Kidney (tissue), 13 donors: ENCODE measurements at regions not wholly inside any gene's neighbourhood (a gene's known extent, or its start where the extent isn't known, plus 50 kb on each side); places are given as distances from the start of the nearest gene placed in this dataset.
A peak's percentile ranks its signal among the peaks of the same experiment; 100 is the strongest.

Source experiments
- DNase-seq, 5 donors: peaks; one replicate each; pipeline ENCODE4 v3.0.0-alpha.2; 2013 to 2020
- FAIRE-seq: peaks from 2 replicates; lab custom pipeline; 2012; peaks lifted over from hg19 to GRCh38; lab: Jason Lieb, UNC
- H3K27ac ChIP-seq, 2 donors: one replicate each; pipeline ENCODE4 v1.7.0; 2013; ENCODE audit warnings: low read depth in 2 of 2, low read length in 2 of 2, inconsistent platforms in 1 of 2
- H3K27me3 ChIP-seq: one replicate; pipeline ENCODE4 v1.7.1; 2013; ENCODE audit warnings: low read length, inconsistent platforms; ENCODE audit not compliant: control insufficient read depth, insufficient read depth
- H3K36me3 ChIP-seq, 3 donors: one replicate each; pipeline versions ENCODE4 v1.7.0 to v1.7.1; 2013; ENCODE audit warnings: low read length in 3 of 3, control low read depth in 1 of 3, inconsistent platforms in 1 of 3; ENCODE audit not compliant: insufficient read depth in 3 of 3, control insufficient read depth in 2 of 3
- H3K4me1 ChIP-seq, 3 donors: one replicate each; pipeline versions ENCODE4 v1.7.0 to v1.7.1; 2013; ENCODE audit warnings: low read length in 3 of 3, inconsistent platforms in 1 of 3, low read depth in 1 of 3; ENCODE audit not compliant: control insufficient read depth in 2 of 3, insufficient read depth in 2 of 3
- H3K4me3 ChIP-seq, 3 donors: one replicate each; pipeline versions ENCODE4 v1.7.0 to v1.8.1; 2013; ENCODE audit warnings: low read length in 3 of 3, control low read depth in 1 of 3, inconsistent platforms in 1 of 3
- H3K9ac ChIP-seq, 3 donors: one replicate each; pipeline versions ENCODE4 v1.7.0 to v1.7.1; 2013; ENCODE audit warnings: low read length in 3 of 3, control low read depth in 1 of 3, inconsistent platforms in 1 of 3
- H3K9me3 ChIP-seq, 3 donors: one replicate each; pipeline versions ENCODE4 v1.7.0 to v1.7.1; 2013; ENCODE audit warnings: low read length in 3 of 3, control low read depth in 1 of 3, inconsistent platforms in 1 of 3; ENCODE audit not compliant: control insufficient read depth in 2 of 3, insufficient read depth in 1 of 3
- intact Hi-C: fragments of 100-400 bp; cut with DNase I; formaldehyde crosslinking; loops from one replicate; pipeline ENCODE4 v1.11.1; 2022
- TF ChIP-seq, protein P1 (sequence below): IDR thresholded peaks from 3 replicates; pipeline ENCODE4 v1.5.1; 2012; ENCODE audit warnings: mild to moderate bottlenecking, moderate library complexity, borderline replicate concordance; ENCODE audit not compliant: insufficient read depth; ENCODE audit errors: extremely low read depth
- donor health status: control.
- donor health status: control.
- donor health status: control.
- donor health status: control.
- donor health status: control.
- donor health status: DM: yes; HTN: yes; CAD: no.
- donor health status: Normal renal cell carcinoma (clear cell type).

DNA sequence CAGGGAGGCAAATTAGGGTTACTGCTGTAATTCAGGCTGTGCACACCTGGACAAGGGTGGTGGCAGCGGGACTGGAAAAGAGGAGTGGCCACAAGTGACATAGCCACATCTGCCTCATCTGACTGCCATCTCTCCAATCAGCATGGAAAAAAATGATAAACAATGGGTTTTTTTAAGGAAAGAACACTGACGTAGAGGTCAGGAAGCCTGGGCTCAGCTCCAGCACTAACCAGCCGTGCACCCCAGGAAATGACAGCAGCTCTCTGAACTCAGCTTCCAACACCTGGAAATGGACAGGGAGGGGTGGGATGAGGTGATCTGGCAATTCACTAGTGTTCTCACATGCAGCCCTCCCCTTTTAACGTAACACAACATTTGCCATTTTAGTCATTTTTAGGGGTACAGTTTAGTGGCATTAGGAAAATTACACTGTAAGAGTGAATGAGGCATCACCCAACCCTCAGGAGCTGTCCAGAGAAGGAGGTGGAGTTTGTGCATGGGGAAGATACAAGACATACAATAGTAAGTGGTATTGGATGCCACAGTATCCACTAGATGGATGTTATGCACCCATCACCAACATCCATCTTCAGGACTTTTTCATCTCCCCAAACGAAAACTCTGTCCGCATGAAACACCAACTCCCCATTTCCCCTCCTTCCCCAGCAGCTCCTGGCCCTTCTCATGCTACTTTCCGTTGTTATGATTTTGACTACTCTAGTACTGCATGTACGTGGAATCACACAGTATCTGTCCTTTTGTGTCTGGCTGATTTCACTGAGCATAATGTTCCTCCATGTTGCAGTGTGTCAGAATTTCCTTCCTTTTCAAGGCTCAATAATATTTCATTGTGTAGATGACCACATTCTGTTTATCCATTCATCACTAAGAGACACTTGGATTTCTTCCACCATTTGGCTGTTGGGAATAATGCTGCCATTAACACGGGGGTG, 215.5 kb upstream of the ECI2 start:
- H3K27ac ChIP-seq: peak overlapping the region in 1 of 2 donors; percentile 18
- H3K4me3 ChIP-seq: no peak overlapping the region
- FAIRE-seq (no peak), DNase-seq (peak in 1 of 5 donors; percentile 34)
- H3K36me3 ChIP-seq: no peaks in the 10 kb centered on the region
- intact Hi-C loops: no loop called here
- H3K4me1 ChIP-seq: no peaks in the 10 kb centered on the region
- H3K9ac ChIP-seq: no peak overlapping the region
- TF ChIP-seq, protein P1, sequence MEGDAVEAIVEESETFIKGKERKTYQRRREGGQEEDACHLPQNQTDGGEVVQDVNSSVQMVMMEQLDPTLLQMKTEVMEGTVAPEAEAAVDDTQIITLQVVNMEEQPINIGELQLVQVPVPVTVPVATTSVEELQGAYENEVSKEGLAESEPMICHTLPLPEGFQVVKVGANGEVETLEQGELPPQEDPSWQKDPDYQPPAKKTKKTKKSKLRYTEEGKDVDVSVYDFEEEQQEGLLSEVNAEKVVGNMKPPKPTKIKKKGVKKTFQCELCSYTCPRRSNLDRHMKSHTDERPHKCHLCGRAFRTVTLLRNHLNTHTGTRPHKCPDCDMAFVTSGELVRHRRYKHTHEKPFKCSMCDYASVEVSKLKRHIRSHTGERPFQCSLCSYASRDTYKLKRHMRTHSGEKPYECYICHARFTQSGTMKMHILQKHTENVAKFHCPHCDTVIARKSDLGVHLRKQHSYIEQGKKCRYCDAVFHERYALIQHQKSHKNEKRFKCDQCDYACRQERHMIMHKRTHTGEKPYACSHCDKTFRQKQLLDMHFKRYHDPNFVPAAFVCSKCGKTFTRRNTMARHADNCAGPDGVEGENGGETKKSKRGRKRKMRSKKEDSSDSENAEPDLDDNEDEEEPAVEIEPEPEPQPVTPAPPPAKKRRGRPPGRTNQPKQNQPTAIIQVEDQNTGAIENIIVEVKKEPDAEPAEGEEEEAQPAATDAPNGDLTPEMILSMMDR: no peak
- H3K9me3 ChIP-seq: no peaks in the 10 kb centered on the region
- no peaks in the 10 kb centered on the region for H3K27me3 ChIP-seq

DNA sequence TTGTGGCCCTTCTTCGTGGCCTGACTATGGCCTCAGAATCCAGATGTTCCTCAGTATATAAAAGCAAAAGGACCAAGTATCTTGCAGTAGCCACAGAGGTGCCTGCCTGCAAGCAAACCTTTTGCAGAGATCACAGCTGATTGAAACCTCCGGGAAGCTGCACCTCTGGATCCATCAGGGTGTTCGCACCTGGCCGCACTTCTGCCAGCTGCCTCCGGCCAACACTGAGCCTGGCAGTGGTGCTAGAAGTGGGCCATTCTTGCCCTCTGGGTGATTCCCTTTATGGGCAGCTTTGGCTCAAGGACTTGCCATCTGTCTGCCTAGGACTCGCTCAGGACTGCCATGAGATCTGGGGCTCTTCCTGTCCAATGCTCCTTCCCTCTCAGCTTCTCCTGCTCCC, 214.6 kb upstream of the ECI2 start:
- no peaks in the 10 kb centered on the region for H3K4me1 ChIP-seq
- DNase-seq (no peak), FAIRE-seq (no peak)
- TF ChIP-seq, protein P1: no peak
- H3K9ac ChIP-seq: no peak overlapping the region
- no peak overlapping the region for H3K27ac ChIP-seq
- no peaks in the 10 kb centered on the region for H3K9me3 ChIP-seq
- H3K4me3 ChIP-seq: no peak overlapping the region
- intact Hi-C loops: no loop called here
- no peaks in the 10 kb centered on the region for H3K27me3 ChIP-seq
- no peaks in the 10 kb centered on the region for H3K36me3 ChIP-seq

DNA sequence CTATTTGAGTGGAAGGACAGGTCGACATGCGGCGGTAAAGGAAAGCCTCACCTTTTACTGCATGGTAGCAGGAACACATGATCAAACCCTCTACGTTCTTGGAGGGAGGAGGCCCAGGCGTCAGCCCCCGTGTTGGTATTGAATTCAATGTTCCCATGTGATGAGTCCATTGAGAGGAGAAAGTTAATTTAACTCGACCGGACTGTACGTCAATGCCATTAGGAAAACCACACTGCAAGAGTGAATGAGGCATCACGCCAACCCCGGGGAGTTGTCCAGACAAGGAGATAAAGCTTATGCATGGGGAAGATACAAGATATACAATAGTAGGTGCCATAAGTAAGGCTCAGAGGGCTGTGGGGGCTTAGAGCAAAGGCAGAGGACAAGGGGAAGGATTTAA, 213.9 kb upstream of the ECI2 start:
- H3K27me3 ChIP-seq: no peaks in the 10 kb centered on the region
- no peaks in the 10 kb centered on the region for H3K36me3 ChIP-seq
- FAIRE-seq (no peak), DNase-seq (no peak)
- intact Hi-C loops: no loop called here
- H3K9ac ChIP-seq: no peak overlapping the region
- no peaks in the 10 kb centered on the region for H3K9me3 ChIP-seq
- no peaks in the 10 kb centered on the region for H3K4me1 ChIP-seq
- H3K4me3 ChIP-seq: no peak overlapping the region
- TF ChIP-seq, protein P1: no peak
- no peak overlapping the region for H3K27ac ChIP-seq
